ENCODE measurements at regions not wholly inside any gene's neighbourhood (a gene's known extent, or its start where the extent isn't known, plus 50 kb on each side); places are given as distances from the start of the nearest gene placed in this dataset.

- TF ChIP-seq EZH2 (IDR thresholded peaks at IDR 0.05; ENCODE audit: borderline replicate concordance, low read depth, low read length, poor library complexity, severe bottlenecking) (no peak), CTCF (conservative IDR thresholded peaks at IDR 0.05; ENCODE audit: low read depth, low read length) (no peak)
Measured at GRCh38 chr14:89621009-89621421, 204.0 kb upstream of the FOXN3 start.
